GM18858 (cell line): ENCODE measurements at regions not wholly inside any gene's neighbourhood (a gene's known extent, or its start where the extent isn't known, plus 50 kb on each side); places are given as distances from the start of the nearest gene placed in this dataset.

Source experiments
- ATAC-seq: cut with Tn5 transposase; IDR thresholded peaks from one replicate; pipeline ENCODE4 v1.9.1; 2021; ENCODE audit not compliant: unreplicated experiment

- no peak for ATAC-seq
Observed at GRCh38 chr2:79453918-79454317, 58.9 kb upstream of the CTNNA2 start.

- ATAC-seq, result no peak
Observed at GRCh38 chr2:79452651-79453050, 60.2 kb upstream of the CTNNA2 start.

- ATAC-seq, result no peak
Observed at GRCh38 chr2:79447463-79447862, 65.4 kb upstream of the CTNNA2 start.

DNA sequence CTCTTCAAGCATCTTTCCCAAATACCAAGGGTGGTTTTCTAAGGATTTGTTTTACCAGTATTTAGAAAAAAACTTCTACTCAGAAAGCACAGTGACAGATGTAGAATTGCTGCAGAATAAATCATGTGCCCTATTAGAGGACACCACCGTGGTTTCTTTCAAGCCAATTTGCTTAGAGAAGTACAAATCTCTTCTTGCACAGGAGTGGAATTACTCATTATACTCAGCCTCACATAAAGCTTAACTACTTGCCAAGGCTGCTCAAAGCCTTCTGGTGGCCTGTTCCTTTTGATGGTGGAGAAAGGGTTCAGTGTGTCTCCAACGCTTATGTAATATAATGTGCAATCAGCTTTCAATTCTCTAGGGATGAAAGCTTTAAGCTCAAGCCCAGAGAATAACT, 66.5 kb upstream of the CTNNA2 start:
- no peak for ATAC-seq

GRCh38 chr2:79437433-79438267, 75.2 kb upstream of the CTNNA2 start:
- ATAC-seq, result no peak

- no peak for ATAC-seq
Observed at GRCh38 chr2:79434362-79434761, 78.5 kb upstream of the CTNNA2 start.

GRCh38 chr2:79432731-79433146, 80.1 kb upstream of the CTNNA2 start:
- ATAC-seq, result no peak

DNA sequence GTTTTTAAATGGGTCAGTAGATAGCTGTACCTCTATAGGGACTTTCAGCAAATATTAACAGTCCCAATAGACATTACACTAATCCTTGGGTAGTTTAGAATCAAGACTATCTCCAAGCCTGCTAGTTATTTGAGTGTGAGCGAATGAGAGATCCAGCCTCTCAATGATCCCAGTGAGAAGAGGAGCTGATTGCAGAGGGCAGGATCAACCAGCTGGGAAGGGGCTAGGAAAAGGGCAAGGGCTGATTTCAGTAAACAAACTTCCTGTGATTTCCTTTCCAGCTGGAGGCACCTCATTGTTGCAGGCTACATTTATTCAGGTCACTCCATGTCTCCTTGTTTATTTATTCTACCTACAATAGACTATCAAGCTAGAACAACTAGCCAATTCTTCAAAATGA, 84.1 kb upstream of the CTNNA2 start:
- ATAC-seq, result no peak

DNA sequence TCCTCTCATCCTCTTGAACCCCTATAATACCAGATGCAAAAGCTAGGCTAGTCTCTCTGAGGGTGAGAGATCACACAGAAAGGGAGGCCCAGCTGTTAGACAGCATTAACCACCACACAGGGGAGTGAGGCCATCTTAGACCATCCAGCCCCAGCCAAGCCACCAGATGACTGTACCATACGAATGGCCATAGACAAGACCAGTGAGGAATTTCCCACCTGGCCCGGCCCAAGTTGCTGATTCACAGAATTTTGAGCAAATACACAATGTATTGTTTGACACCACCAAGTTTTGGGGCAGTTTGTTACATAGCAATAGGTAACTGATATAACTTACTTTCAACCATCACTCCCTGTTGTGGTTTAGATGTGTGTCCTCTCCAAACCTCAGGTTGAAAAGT, 98.2 kb upstream of the CTNNA2 start:
- no peak for ATAC-seq

- no peak for ATAC-seq
Observed at GRCh38 chr2:79394485-79394859, 118.4 kb upstream of the CTNNA2 start.

GRCh38 chr2:79393806-79394484, 118.9 kb upstream of the CTNNA2 start:
- no peak for ATAC-seq

DNA sequence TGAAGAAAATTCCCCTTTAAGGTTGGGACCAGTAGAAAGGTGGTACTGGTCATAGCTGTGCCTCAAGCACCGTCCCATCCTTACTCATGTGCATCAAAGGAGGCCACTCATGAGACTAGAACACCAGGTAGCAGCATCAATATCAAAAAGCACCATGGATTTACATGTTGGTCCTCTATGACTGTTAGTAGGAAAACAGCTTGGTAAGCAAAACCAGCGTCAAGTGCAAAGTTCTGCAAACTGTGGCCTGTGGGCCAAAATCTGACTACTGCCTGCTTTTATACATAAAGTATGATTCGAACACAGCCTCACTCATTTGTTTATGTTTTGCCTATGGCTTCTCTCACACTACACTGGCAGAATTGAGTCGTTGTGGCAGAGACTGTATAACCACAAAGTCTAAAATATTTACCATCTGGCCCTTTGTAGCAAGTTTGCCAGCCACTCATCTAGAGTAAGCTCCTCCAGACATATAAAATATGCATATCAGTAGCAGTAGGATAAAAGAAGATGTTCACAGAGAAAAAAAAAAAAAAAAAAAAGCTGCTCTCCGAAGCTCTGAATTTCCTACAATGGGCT, 119.7 kb upstream of the CTNNA2 start:
- no peak for ATAC-seq

DNA sequence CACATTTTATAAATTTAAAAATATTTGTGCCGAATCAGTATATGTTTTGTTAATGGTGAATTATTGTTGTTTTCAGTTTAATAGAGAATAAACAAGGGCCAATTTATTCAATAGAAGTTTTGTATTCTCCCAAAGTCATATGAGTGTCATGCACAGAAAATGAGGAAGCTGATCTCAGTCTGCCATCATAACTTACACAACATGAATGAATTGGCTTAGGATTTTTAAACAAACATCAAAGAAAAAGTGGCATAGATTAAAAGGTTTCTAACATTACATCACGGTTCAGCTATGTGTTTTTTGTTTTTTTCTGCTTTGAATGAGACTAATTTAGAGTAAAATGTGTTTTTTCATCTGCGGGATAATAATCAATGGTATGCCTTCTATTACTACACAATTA, 123.4 kb upstream of the CTNNA2 start:
- ATAC-seq, result no peak

GRCh38 chr2:79388024-79388423, 124.8 kb upstream of the CTNNA2 start:
- no peak for ATAC-seq

GRCh38 chr2:79387431-79387830, 125.4 kb upstream of the CTNNA2 start:
- no peak for ATAC-seq

DNA sequence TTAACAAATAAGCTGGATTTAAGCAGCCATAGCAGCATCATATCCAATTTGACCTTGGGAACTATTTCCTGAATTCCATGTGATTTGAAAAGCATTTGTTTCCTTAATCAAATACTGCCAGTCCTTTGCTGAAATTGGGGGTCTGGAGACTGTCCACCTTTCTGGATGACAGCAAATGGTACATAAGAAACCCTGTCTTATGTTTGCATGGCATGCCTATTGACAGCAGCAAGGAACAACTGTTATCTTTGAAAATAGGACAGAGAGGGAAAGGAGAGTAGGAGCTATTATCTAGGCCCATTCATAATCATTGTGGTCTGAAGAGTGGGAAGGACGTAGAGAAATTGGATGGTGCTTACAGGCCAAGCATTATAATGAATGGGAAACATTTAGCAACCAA, 129.2 kb upstream of the CTNNA2 start:
- ATAC-seq, result no peak

DNA sequence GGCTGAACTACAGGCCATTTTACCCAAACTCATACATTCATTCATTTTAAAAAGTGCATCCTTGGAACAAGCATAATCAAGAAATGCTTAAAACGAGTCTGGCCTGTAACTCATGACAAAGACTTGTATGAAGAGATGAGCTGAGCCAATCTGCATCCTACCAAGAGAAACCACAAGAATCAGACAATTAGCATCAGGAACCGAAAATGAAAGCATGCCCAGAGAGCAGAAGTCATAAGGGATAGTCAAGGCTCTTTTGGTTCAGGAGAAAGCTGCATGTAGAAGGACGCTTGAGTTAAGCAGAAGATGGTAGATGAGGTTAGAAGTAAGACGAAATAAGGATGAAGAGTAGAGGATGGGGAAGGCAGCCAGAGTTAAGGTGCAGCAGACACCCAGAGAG, 137.0 kb upstream of the CTNNA2 start:
- ATAC-seq, result no peak

DNA sequence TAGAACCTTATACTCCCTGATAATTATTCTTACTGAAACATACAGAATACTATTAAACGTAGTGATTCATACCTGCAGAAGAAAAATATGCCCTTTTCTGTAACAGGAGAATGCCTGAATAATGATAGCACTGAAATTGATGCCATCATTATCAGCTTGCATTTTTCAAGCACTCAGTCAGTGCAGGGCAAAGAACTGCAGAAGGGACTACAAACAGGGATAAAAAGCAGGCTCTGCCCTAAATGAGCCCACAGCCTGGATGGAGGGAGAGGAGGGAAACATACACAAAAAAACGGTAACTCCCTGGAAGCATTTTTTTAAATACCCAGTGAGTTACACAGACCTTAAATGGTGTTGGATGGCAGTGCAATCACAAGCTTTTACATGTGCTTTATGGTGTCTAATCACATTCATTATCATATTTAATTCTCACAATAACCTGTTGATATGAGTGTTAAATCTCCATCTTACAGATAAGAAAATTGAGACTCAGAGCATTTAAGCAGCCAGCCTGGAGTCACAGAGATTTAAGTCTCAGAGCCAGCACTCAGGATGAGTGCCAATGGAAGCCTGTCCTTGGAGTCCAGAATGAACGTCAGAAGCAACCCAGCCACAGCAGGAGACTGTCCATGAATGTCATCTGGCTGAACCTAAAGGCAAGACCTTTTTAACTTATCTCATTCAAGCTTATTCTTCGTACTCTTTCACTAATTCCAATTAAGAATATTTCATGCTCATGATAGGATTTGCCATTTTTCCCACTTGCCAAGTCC, 139.3 kb upstream of the CTNNA2 start:
- no peak for ATAC-seq

DNA sequence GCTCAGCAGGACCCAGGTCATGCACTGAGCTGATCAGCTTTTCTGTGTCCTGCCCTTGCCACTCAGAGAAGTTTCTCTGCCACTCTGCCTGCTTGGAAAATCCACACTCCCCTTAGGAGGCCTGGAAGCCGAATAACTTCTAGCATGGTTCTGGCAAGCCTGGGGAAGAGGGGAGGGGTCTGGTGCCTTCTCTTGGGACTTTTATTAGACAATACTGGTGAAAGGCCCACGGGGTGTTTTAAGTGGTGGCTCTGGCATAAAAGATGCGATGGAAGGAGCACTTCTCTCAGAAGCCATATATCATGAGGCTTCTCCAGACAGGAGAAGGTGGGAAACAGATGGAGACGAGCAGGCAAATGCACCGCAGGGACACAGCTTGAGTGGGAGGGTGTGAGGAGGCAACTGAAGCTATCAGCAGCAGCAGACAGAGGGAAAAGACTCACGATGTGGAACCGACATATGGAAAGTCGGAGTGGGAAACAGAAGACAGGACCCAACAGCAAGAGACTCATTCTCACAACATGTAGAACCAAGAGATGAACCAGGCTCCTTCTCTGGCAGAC, 141.8 kb upstream of the CTNNA2 start:
- no peak for ATAC-seq

DNA sequence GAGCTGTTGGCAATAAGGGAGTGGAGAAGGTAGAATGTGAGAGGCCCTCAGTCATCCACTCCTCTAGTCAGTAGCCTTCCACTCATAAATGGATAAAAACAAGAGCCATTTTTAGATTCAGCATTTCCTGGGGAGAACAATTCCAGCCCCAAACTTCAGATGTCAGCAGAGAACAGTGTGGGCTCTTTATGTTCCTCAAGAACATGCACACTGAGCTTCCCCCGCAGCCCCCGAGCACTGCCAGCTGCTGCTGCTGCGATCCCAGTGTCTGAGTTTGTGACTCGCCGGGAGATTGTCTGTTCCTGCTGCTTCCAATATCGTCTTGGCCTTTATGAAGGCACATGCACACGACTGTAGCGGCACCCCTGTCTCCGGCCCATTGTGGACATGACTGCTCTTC, 143.7 kb upstream of the CTNNA2 start:
- ATAC-seq, result no peak

- no peak for ATAC-seq
Observed at GRCh38 chr2:79368116-79368630, 144.7 kb upstream of the CTNNA2 start.
